Panc1 (cell line): ENCODE measurements at regions not wholly inside any gene's neighbourhood (a gene's known extent, or its start where the extent isn't known, plus 50 kb on each side); places are given as distances from the start of the nearest gene placed in this dataset.

Experiments
- ATAC-seq: fragments of 200-7000 bp; cut with Tn5 transposase; 2 replicates; pipeline ENCODE4 v1.9.1; 2020; ENCODE audit warnings: mild to moderate bottlenecking, moderate library complexity
- BruUV-seq: library from RNA; stranded (reverse); fragments of 400-500 nt; replicated peaks from 2 replicates; lab custom pipeline; 2021; lab: Mats Ljungman, UMichigan
- CTCF ChIA-PET: fragments of 300-600 bp; sonication (Branson Sonifier 250); formaldehyde crosslinking; loops from one replicate; lab custom pipeline; 2022; ENCODE audit warnings: antibody characterized with exemption; lab: Charles Lee
- POLR2A ChIA-PET: fragments of 300-600 bp; sonication (Branson Sonifier 250); formaldehyde crosslinking; loops from one replicate; lab custom pipeline; 2022; ENCODE audit warnings: antibody characterized with exemption; lab: Charles Lee
- DNase-seq: peaks from one replicate; pipeline ENCODE4 v3.0.0-alpha.2; 2010; ENCODE audit warnings: low read depth, low spot score
- H3K27ac ChIP-seq: 2 replicates; pipeline ENCODE4 v1.5.1; 2011; ENCODE audit warnings: mild to moderate bottlenecking, low read length, inconsistent platforms
- H3K27me3 ChIP-seq: fragments of 200-500 bp; sonication (Bioruptor generic); 2 replicates; pipeline ENCODE4 v1.6.0; 2014; ENCODE audit warnings: low read length, inconsistent platforms; ENCODE audit not compliant: control insufficient read depth, insufficient read depth
- H3K36me3 ChIP-seq: fragments of 200-500 bp; sonication (Bioruptor generic); 2 replicates; pipeline ENCODE4 v1.5.1; 2014; ENCODE audit warnings: inconsistent platforms, mild to moderate bottlenecking, low read length, moderate library complexity; ENCODE audit not compliant: control insufficient read depth, insufficient read depth
- H3K4me1 ChIP-seq: 2 replicates; pipeline ENCODE4 v1.5.1; 2011; ENCODE audit warnings: inconsistent platforms, mild to moderate bottlenecking, low read length, moderate library complexity; ENCODE audit not compliant: control insufficient read depth, insufficient read depth
- H3K4me3 ChIP-seq, 2 experiments: 2 replicates each; pipeline ENCODE4 v1.5.1; 2011 to 2012; ENCODE audit warnings: low read depth in 2 of 2, low read length in 2 of 2, mild to moderate bottlenecking in 2 of 2, inconsistent platforms in 1 of 2, moderate library complexity in 1 of 2
- H3K9me3 ChIP-seq: fragments of 200-500 bp; sonication (Bioruptor generic); 2 replicates; pipeline ENCODE4 v1.5.1; 2014; ENCODE audit warnings: low read depth, mild to moderate bottlenecking, inconsistent platforms, low read length, moderate library complexity; ENCODE audit not compliant: control insufficient read depth, insufficient read depth
- POLR2AphosphoS5 ChIP-seq: IDR thresholded peaks from 2 replicates; pipeline ENCODE4 v1.6.1; 2012; ENCODE audit warnings: mild to moderate bottlenecking, low read depth, low read length, moderate library complexity
- SIN3A ChIP-seq: IDR thresholded peaks from 2 replicates; pipeline ENCODE4 v1.6.1; 2012; ENCODE audit warnings: low read depth, mild to moderate bottlenecking, low read length, moderate library complexity, borderline replicate concordance; ENCODE audit not compliant: insufficient read depth
- TCF7L2 ChIP-seq: IDR thresholded peaks from 2 replicates; pipeline ENCODE4 v1.6.1; 2011; ENCODE audit warnings: mild to moderate bottlenecking, low read depth, low read length, inconsistent platforms
- in situ Hi-C: cut with HindIII; loops from 2 replicates; pipeline ENCODE4 v1.10.0; 2016; ENCODE audit warnings: low sequenced_read_pairs, low pct_unique_long_range_greater_than_20kb
- intact Hi-C: fragments of 100-400 bp; cut with micrococcal nuclease; formaldehyde crosslinking; loops from one replicate; pipeline ENCODE4 v1.10.0; 2022; ENCODE audit not compliant: unreplicated experiment
- TF ChIP-seq, protein P1 (sequence below), 2 experiments: IDR thresholded peaks; 2 replicates each; pipeline ENCODE4 v1.6.1; 2011 to 2012; ENCODE audit warnings: low read depth in 2 of 2, control low read depth in 1 of 2, low read length in 1 of 2, mild to moderate bottlenecking in 1 of 2, moderate library complexity in 1 of 2; ENCODE audit not compliant: insufficient read depth in 1 of 2
- TF ChIP-seq, protein P2 (sequence below): fragments of 450-650 bp; IDR thresholded peaks from 2 replicates; pipeline ENCODE4 v1.5.1; 2017; ENCODE audit warnings: mild to moderate bottlenecking

DNA sequence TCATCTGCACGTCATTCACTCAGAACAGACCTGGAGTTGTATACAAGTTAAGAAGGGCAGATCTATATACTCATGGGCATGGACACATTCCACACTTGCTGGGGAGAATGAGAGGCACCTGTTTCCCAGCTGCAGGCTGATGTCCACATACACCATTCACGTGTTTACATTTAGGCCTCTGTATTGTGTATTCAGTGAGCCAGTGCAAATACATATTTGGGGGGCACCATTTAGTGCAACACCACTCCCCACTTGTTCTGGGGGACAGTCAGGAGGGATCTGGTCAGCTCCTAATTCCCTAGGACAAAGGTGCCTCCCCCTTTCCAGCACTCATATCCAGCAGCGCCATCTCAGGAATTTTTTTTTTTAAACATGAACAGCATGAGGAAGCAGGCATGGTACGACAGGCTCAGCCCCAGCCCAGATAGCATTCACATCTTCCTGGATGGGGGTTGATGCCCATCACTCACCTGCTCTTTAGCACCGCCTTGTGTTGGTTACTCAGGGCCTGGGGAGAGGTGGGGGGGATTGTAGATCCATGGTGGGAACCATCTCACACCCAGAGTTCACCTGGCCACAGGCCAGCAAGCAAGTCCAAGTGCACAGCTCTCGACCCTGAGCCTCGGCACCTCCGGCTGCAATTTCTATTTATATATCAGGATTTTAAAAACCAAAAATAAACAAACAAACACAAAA, 56.9 kb upstream of the ZNF254 start:
- H3K9me3 ChIP-seq: no peaks in the 10 kb centered on the region
- H3K36me3 ChIP-seq: no peaks in the 10 kb centered on the region
- TF ChIP-seq, protein P1, sequence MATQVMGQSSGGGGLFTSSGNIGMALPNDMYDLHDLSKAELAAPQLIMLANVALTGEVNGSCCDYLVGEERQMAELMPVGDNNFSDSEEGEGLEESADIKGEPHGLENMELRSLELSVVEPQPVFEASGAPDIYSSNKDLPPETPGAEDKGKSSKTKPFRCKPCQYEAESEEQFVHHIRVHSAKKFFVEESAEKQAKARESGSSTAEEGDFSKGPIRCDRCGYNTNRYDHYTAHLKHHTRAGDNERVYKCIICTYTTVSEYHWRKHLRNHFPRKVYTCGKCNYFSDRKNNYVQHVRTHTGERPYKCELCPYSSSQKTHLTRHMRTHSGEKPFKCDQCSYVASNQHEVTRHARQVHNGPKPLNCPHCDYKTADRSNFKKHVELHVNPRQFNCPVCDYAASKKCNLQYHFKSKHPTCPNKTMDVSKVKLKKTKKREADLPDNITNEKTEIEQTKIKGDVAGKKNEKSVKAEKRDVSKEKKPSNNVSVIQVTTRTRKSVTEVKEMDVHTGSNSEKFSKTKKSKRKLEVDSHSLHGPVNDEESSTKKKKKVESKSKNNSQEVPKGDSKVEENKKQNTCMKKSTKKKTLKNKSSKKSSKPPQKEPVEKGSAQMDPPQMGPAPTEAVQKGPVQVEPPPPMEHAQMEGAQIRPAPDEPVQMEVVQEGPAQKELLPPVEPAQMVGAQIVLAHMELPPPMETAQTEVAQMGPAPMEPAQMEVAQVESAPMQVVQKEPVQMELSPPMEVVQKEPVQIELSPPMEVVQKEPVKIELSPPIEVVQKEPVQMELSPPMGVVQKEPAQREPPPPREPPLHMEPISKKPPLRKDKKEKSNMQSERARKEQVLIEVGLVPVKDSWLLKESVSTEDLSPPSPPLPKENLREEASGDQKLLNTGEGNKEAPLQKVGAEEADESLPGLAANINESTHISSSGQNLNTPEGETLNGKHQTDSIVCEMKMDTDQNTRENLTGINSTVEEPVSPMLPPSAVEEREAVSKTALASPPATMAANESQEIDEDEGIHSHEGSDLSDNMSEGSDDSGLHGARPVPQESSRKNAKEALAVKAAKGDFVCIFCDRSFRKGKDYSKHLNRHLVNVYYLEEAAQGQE (IDR thresholded peaks at IDR 0.05; ENCODE audit: insufficient read depth in 1 of 2, low read depth in 2 of 2, low read length in 1 of 2): no peak
- TF ChIP-seq TCF7L2 (no peak), POLR2AphosphoS5 (no peak), SIN3A (no peak)
- TF ChIP-seq, protein P2, sequence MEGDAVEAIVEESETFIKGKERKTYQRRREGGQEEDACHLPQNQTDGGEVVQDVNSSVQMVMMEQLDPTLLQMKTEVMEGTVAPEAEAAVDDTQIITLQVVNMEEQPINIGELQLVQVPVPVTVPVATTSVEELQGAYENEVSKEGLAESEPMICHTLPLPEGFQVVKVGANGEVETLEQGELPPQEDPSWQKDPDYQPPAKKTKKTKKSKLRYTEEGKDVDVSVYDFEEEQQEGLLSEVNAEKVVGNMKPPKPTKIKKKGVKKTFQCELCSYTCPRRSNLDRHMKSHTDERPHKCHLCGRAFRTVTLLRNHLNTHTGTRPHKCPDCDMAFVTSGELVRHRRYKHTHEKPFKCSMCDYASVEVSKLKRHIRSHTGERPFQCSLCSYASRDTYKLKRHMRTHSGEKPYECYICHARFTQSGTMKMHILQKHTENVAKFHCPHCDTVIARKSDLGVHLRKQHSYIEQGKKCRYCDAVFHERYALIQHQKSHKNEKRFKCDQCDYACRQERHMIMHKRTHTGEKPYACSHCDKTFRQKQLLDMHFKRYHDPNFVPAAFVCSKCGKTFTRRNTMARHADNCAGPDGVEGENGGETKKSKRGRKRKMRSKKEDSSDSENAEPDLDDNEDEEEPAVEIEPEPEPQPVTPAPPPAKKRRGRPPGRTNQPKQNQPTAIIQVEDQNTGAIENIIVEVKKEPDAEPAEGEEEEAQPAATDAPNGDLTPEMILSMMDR: no peak
- H3K4me1 ChIP-seq: 0 out of 2 replicates have a peak, but pooled peaks cover 2% of the 10 kb centered on the region
- ChIA-PET CTCF (no interaction called here), POLR2A (no interaction called here)
- H3K27ac ChIP-seq: no peak overlapping the region
- intact Hi-C loops (loop anchor here (10.0 kb wide), 1 partner anchor 115 kb away; the partner anchor contains the start of gene ZNF726), in situ Hi-C loops (no loop called here)
- BruUV-seq: no TSS peak
- H3K27me3 ChIP-seq: no peaks in the 10 kb centered on the region
- ATAC-seq (no peak), DNase-seq (no peak)
- H3K4me3 ChIP-seq: no peak overlapping the region

DNA sequence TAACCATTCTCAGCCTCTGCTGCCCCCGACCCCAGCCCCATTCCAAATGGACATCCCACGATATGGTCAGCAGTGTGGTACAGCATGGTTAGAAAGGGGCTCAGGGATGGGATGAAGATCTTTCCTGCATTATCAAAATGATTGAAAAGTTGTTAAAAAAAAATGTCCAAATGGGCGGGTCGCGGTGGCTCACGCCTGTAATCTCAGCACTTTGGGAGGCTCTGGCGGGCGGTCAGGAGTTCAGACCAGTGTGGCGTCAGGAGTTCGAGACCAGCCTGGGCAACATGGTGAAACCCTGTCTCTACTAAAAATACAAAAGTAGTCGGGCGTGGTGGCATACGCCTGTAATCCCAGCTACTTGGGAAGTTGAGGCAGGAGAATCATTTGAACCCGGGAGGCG, 54.3 kb upstream of the ZNF254 start:
- ATAC-seq: no peak
- in situ Hi-C loops (no loop called here), intact Hi-C loops (loop anchor here (10.0 kb wide), 1 partner anchor 118 kb away; the partner anchor contains the start of gene ZNF726)
- Histone ChIP-seq H3K9me3 (no peaks in the 10 kb centered on the region), H3K36me3 (no peaks in the 10 kb centered on the region), H3K4me3 (peak overlapping the region; percentile 72 to 90), H3K4me1 (0 out of 2 replicates have a peak, but pooled peaks cover 3% of the 10 kb centered on the region), H3K27ac (peak overlapping the region; percentile 68), H3K27me3 (no peaks in the 10 kb centered on the region)
- ChIA-PET POLR2A (no interaction called here), CTCF (interaction anchor here (0.6 kb wide), 1 partner anchor 568 kb away, joined by 4 read pairs; no protein-coding TSS in a partner anchor)
- no peak for TF ChIP-seq TCF7L2
- TF ChIP-seq, protein P2: no peak
- no peak for TF ChIP-seq SIN3A
- TF ChIP-seq, protein P1 (IDR thresholded peaks at IDR 0.05; ENCODE audit: insufficient read depth in 1 of 2, low read depth in 2 of 2, low read length in 1 of 2): no peak
- TF ChIP-seq POLR2AphosphoS5: no peak
- no peak for DNase-seq
- BruUV-seq: no TSS peak
